OCI-M2 (cell line): ENCODE measurements at regions not wholly inside any gene's neighbourhood (a gene's known extent, or its start where the extent isn't known, plus 50 kb on each side); places are given as distances from the start of the nearest gene placed in this dataset.

Experiments
- DNase-seq: peaks from one replicate; lab custom pipeline; 2025; ENCODE audit not compliant: unreplicated experiment; lab: John Stamatoyannopoulos, UW

DNA sequence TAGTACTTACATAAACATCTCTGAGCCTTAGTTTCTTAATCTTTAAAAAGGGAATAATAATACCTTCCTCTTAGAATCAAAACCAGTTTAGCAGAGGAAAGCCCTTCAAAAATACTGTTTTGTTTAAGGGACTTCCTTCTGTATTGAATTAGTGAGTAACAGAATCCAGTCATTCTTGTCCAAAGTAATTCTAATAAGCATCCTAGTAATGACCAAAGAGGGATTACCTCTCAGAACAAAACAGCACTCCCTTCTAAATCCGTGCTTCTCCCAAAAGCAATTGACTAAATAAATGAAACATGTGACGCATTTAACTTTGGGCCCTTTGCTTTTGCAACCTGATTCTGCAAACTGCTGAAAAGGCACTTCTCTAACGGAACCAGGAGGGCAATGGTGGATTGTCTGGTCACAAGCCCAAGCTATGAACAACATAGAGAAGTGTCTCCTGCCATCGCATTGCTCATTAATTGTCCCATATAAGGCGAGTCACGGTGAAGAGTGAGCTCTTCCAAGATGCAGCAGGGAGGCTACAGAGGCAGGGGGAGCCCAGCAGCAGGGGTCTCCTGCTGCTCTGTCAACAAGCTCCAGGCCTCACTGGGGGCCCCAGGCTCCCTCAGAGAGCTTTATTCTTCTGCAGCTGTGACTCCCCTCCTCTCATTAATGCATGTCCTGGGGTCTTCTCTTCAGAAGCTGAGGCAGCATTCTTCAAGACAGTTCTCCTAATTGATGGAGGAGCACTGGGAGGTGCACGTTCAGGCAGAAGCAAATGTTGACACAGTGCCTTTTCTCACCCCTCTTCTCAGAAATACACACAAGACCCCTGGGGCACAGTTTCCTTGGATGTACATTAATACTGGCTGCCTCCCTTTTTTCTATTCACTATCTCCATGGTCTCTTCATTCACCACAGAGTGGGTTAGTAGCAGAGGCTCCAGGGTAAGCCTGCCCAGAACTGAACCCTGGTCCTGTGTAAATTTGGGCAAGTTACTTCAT, 419.6 kb upstream of the RASGEF1B start:
- no peak for DNase-seq

- no peak for DNase-seq
Observed at GRCh38 chr4:81884986-81885385, 413.3 kb upstream of the RASGEF1B start.

DNA sequence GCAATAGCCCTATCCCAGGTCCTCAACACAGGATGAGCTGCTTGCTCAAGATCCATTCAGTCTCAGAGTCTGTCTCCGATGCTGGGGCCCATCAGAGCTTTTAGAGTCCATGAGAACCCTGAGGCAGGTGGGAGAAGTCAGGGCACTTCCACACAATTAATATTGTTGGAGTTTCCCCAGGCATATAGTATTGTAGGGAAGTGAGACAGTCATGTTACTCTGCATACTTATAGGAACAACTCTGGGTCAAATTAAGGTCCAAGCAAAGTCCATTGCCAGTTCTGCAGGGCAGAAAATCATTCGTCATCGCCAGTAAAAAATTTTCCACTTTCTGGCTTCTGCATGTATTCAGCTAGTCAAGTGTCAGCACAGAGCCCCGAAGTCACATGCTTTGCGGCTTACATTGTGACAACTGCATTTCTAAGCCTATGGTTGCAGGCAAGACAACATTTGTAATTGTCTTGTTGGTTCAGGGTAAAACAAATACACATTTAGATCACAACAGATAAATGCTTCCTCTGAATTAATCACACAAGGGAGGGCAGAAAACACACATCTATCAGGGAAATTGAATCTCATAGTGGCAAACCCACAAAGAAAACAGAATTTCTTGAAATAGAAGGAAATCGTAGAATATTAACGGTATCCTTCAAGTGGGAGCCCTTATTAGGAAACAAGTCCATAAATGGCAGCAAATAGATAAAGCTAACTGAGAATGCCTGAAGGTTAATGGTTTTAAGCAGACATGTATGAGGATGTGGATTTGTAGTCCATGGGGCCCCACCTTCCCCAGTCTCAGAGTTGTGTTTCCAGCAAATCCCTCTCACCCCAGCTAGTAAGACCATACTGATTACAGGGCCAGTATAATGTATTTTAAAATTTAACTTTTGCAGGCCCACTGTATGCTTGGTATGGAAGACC, 412.1 kb upstream of the RASGEF1B start:
- no peak for DNase-seq

- DNase-seq: no peak
Observed at GRCh38 chr4:81883004-81883403, 411.3 kb upstream of the RASGEF1B start.

DNA sequence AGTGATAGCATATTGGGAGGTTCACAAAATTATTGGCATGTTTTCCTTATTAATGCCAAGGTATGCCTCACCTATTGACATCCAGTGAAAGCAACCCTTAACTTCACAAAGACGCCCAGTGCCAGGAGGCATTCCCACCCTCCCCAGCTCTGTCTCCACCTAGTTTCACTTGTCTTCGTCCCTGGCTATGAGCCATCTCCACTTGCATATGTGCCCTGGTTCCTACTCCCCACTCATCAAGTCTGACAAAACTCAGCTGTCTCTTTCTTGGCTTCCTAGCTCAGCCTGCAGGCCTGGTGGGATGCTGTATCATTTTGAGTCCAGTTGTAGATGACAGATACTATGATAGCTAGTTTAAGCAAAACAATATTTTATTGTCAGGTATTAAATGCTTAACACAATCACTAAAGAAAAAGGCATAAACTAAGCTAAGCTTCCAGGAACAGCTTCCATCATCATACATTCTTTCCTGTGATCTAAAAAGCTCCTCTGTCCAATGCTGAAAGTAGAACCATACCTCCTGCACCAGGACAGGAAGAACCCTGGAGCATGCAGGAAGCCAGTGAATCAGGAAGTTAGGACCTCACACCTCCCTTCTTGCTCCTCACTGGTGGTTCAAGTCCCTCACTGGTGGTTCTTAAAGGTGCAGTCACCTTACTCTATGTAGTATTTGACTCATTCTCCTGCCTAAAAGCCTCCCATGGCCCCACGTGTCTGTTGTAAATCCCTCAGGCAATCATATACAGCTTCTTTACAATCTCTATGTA, 410.3 kb upstream of the RASGEF1B start:
- DNase-seq: no peak

DNA sequence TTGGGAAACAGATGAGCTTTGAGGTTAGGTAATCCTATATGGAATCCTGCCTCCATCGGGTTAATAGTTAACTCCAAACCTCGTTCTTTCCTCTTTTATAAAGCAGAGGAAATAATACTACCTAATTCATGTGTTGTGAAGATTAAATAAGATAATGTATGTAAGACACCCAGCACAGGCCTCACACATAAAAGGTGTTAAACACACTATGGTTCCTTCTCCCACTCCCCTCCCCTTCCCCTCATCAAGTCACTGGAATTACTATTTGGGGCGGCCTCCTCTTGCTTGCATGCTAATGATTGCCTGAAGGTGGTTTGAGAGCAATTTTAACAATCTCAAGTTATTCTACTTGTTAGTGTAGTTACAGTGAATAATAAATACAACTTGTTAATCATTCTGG, 404.4 kb upstream of the RASGEF1B start:
- DNase-seq: no peak

GRCh38 chr4:81874661-81875515, 403.2 kb upstream of the RASGEF1B start:
- DNase-seq: no peak

DNA sequence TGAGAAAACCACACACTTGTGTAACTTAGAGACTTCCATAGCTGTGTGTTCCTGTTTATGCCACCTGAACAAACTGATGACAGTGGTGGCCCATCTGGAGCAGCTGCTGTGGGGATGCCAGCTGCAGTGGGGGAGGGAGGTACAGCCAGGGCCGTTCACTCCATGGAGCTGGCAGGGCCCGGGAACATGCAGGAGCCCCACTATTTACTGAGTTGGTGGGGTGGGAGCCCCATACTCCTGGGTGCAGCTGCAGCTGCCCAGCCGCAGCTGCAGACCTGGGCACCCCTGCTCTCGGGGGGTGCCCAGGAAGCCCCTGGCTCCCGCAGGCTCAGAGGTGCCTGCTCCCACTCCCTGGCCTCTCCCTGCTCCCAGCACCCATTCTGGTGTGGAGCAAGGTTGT, 398.6 kb upstream of the RASGEF1B start:
- DNase-seq: no peak

- DNase-seq: no peak
Observed at GRCh38 chr4:81860111-81860510, 388.4 kb upstream of the RASGEF1B start.

DNA sequence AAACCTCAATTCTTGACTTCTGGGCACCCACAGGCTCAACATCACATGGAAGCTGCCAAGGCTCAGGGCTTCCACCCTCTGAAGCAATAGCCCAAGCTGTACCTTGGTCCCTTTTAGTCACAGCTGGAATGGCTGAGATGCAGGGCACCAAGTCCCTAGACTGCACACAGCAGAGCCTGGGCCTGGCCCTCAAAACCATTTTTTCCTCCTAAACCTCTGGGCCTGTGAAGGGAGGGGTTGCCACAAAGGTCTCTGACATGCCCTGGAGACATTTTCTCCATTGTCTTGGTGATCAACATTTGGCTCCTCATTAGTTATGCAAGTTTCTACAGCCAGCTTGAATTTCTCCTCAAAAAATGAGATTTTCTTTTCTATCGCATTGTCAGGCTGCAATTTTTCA, 382.7 kb upstream of the RASGEF1B start:
- DNase-seq: no peak

DNA sequence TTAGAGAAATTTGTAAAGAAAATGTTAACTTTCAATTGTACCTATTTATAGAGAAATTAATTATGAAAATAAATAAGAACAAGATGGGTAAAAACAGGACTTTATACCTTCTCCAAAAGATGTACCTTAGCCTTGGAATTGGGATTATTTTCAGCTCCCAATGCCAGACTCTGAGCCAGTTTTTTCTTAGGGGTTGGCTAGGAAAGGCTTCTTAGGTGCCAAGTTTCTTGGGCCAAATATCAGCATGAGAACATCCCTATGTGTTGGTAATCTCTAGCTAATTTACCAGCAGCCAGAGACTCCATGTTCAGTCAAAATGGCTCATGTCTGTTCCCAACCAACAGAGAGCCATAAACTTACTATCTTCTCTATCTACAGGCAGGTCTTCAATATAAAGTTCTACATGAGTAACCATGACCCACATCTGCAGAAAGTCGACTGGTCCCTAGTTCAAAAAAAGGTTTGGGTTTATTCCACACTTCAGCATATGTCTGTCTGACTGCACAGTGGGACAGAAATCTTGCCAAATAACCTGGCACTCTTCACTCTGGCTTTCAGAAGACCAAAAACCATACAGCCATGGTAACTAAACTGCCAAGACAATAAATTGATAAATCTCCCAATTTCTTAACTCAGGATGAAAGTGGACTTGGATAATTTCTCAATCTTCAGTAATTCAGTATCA, 380.5 kb upstream of the RASGEF1B start:
- no peak for DNase-seq

GRCh38 chr4:81850701-81851100, 379.0 kb upstream of the RASGEF1B start:
- DNase-seq: no peak

DNA sequence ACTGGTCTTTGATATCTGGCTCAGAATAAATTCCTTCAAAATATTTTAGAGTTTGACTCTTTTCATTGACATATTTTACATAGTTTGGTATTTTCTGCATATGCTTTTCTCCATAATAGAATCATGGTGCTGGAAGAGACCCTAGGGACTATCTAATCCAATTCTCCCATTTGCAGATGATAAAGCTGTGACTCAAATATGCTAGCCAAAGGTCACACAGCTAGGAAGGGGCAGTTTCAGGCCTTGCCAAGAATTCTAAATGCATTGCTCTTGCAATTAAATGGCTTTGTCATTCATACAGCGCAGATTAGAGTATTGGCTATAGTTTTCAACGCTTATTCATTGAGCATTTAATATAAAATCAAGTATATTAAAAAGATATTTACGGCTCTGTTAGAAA, 374.1 kb upstream of the RASGEF1B start:
- no peak for DNase-seq

GRCh38 chr4:81845273-81845672, 373.6 kb upstream of the RASGEF1B start:
- no peak for DNase-seq

DNA sequence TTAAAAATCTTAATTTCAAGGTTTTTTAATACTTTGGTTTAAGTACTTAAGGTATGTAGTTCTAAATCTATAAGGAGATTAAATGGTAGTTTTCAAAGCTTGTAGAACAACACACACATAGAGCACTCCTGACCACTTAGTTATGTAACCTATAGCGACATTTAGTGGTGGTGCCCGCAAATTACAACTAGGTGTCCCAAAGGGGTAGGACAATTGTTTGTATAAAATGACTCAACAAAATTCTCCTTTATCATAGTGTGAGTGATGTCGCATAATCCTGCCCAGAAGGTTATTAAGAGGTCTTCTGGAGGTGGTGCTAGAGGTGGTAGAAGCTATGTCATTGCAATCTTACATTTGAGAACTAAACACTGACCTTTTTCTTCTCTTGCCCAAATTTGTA, 373.0 kb upstream of the RASGEF1B start:
- peak; percentile 6 for DNase-seq

DNA sequence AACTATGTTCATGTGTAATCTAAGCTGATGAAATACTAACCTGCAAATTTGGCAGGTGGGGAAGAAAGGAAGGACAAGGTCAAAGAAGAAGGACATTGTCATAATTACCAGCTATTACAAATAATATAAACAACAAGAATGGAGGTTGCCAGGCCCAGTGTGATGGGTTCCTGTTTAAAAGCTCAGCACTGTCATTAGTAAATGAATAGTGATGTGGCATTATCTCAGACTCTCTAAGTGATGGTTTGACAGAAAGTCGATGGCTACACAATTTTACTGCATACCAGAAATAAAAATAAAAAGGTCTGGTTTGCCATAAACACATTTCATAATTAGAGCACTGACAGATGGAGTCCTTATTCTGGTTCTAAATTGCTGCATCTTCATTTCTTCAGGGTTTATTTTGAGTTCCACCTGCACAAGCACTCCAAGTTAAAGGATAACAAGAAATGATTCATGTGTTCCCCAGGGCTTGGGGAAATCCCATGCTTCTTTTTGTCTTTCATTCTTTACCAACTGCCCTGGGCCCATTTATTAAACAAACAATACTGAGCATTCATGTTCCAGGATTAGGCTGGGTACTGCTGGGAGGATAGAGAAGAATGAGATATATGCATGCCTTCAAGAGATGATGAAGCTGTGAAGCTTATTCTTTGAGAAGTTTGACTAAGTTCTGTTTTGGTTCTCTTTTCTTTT, 367.8 kb upstream of the RASGEF1B start:
- no peak for DNase-seq

GRCh38 chr4:81838586-81838985, 366.9 kb upstream of the RASGEF1B start:
- no peak for DNase-seq

GRCh38 chr4:81836716-81837115, 365.0 kb upstream of the RASGEF1B start:
- no peak for DNase-seq

DNA sequence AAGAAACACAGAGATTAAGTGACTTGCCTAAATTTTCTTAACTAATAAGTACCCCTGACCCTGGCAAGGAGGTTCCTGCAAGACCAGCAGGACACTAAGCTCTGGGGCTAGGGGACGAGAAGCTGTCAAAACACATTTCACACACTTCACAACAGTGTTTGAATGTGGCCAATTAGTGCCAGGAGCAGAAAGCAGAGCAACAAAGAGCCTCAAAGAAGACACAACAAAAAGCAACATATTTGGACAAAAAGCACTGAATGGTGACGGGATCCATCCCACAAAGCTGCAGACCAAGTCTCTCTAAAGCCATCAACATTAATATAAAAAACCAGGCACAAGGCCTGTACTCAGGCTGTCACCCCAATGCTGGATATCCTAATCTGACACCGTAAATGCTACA, 361.9 kb upstream of the RASGEF1B start:
- DNase-seq: no peak
